ACC112 (cell line): ENCODE measurements at regions not wholly inside any gene's neighbourhood (a gene's known extent, or its start where the extent isn't known, plus 50 kb on each side); places are given as distances from the start of the nearest gene placed in this dataset.

ENCODE experiments used
- H2AFZ ChIP-seq: fragments of 200-600 bp; sonication (generic); one replicate; pipeline ENCODE4 v1.6.0; 2017; ENCODE audit warnings: antibody characterized with exemption, low read length; ENCODE audit not compliant: unreplicated experiment
- H3K27ac ChIP-seq: fragments of 200-600 bp; sonication (generic); 2 replicates; pipeline ENCODE4 v1.5.1; 2014; ENCODE audit warnings: low read depth, mild to moderate bottlenecking, antibody characterized with exemption, low read length, moderate library complexity
- H3K27me3 ChIP-seq: fragments of 200-600 bp; sonication (generic); 2 replicates; pipeline ENCODE4 v1.6.1; 2014; ENCODE audit warnings: mild to moderate bottlenecking, antibody characterized with exemption, low read length, moderate library complexity, mixed read lengths; ENCODE audit not compliant: insufficient read depth
- H3K36me3 ChIP-seq: fragments of 200-600 bp; sonication (generic); 2 replicates; pipeline ENCODE4 v1.6.1; 2016; ENCODE audit warnings: mild to moderate bottlenecking, antibody characterized with exemption, low read length, moderate library complexity, mixed read lengths; ENCODE audit not compliant: insufficient read depth
- H3K4me1 ChIP-seq: fragments of 200-600 bp; sonication (generic); one replicate; pipeline ENCODE4 v1.6.1; 2016; ENCODE audit warnings: low read length, mixed read lengths; ENCODE audit not compliant: insufficient read depth, unreplicated experiment, control insufficient read depth
- H3K4me3 ChIP-seq: fragments of 200-600 bp; sonication (generic); 2 replicates; pipeline ENCODE4 v1.5.1; 2014; ENCODE audit warnings: mild to moderate bottlenecking, low read depth, low read length
- H3K79me2 ChIP-seq: fragments of 200-600 bp; sonication (generic); one replicate; pipeline ENCODE4 v1.6.0; 2016; ENCODE audit warnings: low read length; ENCODE audit not compliant: control insufficient read depth, unreplicated experiment, insufficient read depth

DNA sequence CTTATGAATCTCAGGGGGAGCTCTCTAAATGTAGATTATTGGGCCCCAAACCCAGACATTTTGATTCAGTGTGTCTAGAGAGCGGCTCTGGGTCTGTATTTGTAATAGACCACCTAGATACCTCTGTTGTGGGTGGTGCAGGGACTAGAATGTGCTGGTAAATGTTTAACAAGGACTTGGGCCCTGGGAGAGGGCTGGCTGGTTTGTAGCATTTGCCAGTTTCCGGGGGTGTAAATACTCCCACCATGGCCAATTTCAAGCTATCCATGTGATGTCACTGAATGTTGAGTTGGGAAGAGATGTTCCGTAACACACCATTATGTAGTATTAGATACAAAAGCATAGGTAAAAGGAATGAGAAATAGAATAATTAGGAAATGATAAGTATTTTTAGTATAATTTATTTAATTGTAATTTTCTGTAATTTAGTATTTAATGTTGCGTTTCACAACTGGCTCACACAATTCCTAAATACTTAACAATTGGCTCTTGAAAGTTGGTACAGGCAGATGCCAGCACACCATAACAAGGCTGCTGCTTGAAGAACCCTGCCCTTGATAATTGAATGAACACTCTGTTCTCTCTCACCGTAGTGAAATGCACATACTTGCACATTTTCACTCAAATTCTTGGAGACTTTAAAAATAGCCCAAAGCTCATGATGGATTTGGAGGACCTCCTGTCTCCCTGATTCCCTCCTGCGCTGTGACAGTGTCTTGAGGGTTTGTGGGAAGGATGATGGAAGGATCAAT, 359.2 kb upstream of the PROK2 start:
- no peaks in the 10 kb centered on the region for H3K79me2 ChIP-seq
- no peaks in the 10 kb centered on the region for H3K4me1 ChIP-seq
- no peaks in the 10 kb centered on the region for H3K27me3 ChIP-seq
- no peak overlapping the region for H3K4me3 ChIP-seq
- no peak overlapping the region for H3K27ac ChIP-seq
- no peaks in the 10 kb centered on the region for H3K36me3 ChIP-seq
- H2AFZ ChIP-seq, result no peak overlapping the region

DNA sequence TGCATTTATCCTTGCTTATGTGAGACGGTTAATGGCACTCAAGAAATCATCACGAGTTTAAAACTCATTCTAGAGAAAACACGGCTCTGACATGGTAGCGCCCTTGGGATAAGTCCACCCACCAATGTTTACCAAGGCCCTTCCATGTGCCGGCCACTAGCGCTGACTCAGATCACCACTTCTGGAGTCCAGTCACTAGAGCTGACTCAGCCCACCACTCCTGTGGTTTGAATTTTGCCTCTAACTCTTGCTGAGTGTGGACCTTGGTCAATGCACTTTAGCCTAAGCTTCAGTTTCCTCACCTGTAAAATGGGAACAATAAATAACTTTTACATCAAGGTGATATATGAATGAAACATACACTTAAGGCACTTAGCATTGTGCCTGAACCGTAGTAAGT, 358.4 kb upstream of the PROK2 start:
- H3K27ac ChIP-seq, result no peak overlapping the region
- H3K27me3 ChIP-seq, result no peaks in the 10 kb centered on the region
- H3K4me3 ChIP-seq, result no peak overlapping the region
- H3K4me1 ChIP-seq, result no peaks in the 10 kb centered on the region
- no peaks in the 10 kb centered on the region for H3K79me2 ChIP-seq
- H3K36me3 ChIP-seq, result no peaks in the 10 kb centered on the region
- no peak overlapping the region for H2AFZ ChIP-seq

DNA sequence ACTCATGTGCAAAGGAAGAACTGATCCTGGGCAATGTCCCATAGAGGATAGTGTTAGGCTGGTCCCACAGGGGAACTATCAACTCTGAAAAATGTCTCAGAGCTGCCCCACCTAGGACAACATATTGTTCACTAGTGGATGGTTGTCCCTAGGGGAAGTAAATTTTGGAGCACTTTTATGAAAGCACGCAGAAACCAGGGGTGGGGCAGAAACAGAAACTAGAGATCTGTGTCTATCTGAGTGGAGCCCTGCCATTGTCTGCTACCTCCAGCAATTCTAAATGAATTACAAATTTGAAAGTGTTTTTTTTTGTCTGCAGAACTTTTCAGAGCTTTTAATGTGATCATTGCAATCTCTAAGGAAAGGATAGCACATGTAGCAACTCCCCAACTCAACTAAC, 357.1 kb upstream of the PROK2 start:
- Histone ChIP-seq H2AFZ (no peak overlapping the region), H3K27me3 (no peaks in the 10 kb centered on the region), H3K36me3 (no peaks in the 10 kb centered on the region), H3K4me1 (no peaks in the 10 kb centered on the region), H3K27ac (no peak overlapping the region), H3K79me2 (no peaks in the 10 kb centered on the region), H3K4me3 (no peak overlapping the region)

DNA sequence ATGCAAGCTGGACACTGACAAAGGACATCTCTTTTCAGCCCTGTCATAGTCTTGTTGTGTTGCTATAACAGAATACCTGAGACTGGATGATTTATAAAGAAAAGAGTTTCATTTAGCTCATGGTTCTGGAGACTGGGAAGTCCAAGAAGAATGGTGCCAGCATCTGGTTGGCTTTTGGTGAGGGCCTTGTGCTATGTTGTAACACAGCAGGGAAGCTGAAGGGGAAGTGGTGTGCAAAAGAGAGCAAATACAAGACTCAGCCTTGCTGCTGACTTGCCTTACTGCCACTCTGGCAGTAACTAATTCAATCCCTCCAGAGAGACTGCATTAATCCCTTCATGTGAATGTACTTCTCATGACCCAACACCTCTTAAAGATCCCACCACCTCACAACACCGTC, 356.3 kb upstream of the PROK2 start:
- no peak overlapping the region for H3K27ac ChIP-seq
- H3K4me3 ChIP-seq, result no peak overlapping the region
- H3K27me3 ChIP-seq, result no peaks in the 10 kb centered on the region
- H3K79me2 ChIP-seq, result no peaks in the 10 kb centered on the region
- H3K36me3 ChIP-seq, result no peaks in the 10 kb centered on the region
- no peak overlapping the region for H2AFZ ChIP-seq
- H3K4me1 ChIP-seq, result no peaks in the 10 kb centered on the region

DNA sequence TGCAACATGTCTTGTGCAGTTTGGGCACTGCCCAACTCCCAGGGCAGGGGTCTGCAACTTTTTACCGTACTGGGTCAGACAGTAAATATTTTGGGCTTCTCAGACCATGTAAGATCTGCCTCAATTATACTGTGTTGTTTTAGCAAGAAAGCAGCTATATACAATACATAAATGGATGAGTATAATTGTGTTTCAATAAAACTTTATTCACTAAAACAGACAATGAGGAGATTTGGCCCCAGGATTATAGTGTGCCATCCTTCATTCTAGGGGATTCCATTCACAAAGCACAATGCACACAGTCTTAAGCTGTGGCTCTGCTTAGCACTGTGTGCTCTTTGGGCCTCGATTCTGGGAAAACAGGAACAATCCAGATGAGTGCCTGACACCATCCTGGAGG, 354.4 kb upstream of the PROK2 start:
- Histone ChIP-seq H3K79me2 (no peaks in the 10 kb centered on the region), H3K4me1 (no peaks in the 10 kb centered on the region), H3K27me3 (no peaks in the 10 kb centered on the region)

DNA sequence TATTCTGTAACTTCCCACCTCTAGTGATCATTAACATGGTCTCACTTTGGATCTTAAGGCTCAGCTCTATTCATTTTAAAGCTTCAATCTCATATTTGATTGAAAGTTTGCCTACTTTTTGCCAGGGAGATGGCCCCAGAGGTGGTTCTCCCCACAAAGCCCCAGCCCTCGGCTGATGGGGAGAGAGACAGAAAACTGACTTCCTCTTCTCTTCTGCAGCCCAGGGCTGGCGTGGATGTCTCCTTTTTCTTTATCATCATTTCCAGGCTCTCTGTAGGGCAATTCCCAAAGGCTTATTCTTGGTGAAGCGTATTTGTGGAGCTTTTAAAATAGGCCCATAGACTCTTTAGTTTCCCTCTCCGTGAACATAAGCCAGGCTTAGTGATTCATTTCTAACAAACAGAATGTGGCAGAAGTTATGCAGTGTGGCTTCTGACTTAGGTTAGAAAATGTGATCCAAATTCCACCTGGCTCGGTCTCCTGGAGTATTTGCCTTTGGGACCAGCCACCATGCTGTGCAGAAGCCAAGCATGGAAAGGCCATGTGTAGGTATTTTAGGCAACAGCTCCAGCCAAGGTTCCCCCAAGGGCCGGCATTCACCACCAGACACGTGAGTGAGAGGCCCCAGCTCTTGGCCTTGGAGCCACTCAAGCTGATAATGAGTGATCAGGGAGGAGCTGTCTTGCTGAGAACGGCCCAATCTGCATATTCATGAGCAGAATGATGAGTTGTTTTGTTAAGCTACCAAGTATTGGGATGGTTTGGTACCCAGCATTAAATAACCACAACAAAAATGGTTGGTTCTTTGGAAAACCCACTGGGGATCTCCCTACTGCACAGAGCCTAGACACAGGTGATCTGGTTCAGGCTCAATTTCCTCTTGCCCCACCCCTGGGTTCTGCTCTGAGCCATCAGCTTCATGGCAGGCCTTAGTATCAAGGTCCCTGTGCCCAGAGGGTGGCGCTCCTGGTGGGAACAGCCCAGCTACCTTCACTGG, 353.2 kb upstream of the PROK2 start:
- no peak overlapping the region for H3K4me3 ChIP-seq
- no peak overlapping the region for H3K27ac ChIP-seq
- no peaks in the 10 kb centered on the region for H3K27me3 ChIP-seq
- H3K4me1 ChIP-seq, result no peaks in the 10 kb centered on the region
- H3K36me3 ChIP-seq, result no peaks in the 10 kb centered on the region
- H2AFZ ChIP-seq, result no peak overlapping the region
- H3K79me2 ChIP-seq, result no peaks in the 10 kb centered on the region

More for the DNA sequence above, 354.4 kb upstream of the PROK2 start:
- no peak overlapping the region for H3K27ac ChIP-seq
- no peak overlapping the region for H2AFZ ChIP-seq
- no peaks in the 10 kb centered on the region for H3K36me3 ChIP-seq
- no peak overlapping the region for H3K4me3 ChIP-seq

DNA sequence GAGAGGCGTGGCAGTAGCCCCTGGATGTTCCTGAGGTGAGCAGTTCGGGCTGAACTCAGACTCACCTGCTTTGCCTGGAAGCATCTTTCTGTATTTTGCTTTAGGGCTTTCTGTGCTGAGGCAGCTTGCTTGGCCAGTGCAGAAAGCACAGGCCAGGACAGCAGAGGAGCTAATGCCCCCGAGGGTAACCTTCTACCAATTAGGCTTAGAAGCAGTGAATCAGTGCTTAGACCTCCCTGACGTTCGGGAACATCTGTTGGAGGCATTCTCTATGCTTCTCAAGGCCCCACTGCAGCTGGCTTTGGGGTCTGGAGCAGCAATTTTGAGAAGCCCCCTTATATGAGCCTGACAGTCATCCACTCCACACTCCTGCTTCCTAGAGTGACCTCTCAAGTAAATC, 350.7 kb upstream of the PROK2 start:
- Histone ChIP-seq H3K79me2 (no peaks in the 10 kb centered on the region), H3K27me3 (no peaks in the 10 kb centered on the region), H3K4me1 (no peaks in the 10 kb centered on the region), H3K36me3 (no peaks in the 10 kb centered on the region), H3K4me3 (no peak overlapping the region), H2AFZ (no peak overlapping the region), H3K27ac (no peak overlapping the region)

DNA sequence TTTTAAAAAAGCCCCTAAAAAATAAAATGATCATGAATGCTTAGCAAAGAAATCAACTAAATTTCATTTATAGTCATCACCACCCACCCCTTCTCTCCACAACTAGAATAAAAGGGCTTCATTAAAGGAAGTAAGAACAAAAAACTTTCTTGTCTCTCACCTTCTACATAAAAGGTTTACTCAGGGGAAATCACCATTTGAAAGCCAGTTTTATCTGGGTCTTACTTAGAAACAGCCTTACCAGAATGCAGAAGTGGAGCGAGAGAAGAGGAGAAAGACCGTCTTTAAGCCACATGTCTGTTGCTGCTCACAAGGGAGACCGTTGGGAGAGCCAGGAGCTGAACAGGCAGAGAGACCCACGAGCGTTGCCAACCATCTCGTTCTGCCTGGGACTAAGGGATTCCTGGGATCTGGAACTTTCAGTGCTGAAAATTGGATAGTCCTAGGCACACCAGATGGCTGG, 350.1 kb upstream of the PROK2 start:
- Histone ChIP-seq H3K4me3 (no peak overlapping the region), H3K79me2 (no peaks in the 10 kb centered on the region), H2AFZ (no peak overlapping the region), H3K36me3 (no peaks in the 10 kb centered on the region), H3K4me1 (no peaks in the 10 kb centered on the region), H3K27me3 (no peaks in the 10 kb centered on the region), H3K27ac (no peak overlapping the region)

DNA sequence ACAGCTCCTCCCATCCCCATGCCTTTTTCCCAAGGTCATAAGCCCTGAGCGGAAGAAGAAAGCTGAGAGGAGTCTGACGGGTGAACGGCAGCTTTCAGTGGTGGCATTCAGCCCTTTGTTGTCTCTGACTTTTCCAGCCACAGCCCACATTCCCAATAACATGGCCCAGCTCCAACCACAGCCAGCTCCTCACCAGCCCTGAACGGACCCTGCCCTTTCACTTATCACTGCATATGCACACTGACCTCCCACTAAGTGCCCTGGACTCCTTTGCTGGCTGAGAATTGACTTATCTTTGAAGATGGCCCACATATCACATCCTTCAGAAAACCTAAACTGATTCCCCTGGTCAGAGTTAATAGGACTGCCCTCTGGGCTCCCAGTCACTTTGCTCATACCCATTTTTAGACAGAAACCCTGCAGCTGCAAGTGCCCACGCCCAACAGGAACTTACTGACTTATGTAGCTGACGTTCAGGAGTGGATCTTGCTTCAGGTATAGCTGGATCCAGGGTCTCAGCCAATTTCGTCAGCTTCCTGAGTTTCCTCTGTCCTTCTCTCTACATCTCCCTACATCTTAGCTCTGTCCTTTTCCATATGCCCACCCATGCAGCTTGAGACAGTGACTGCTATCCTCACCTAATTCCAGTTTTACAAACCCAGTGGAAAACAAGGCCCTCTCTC, 348.5 kb upstream of the PROK2 start:
- no peak overlapping the region for H3K27ac ChIP-seq
- H3K27me3 ChIP-seq, result no peaks in the 10 kb centered on the region
- H3K36me3 ChIP-seq, result no peaks in the 10 kb centered on the region
- H3K4me3 ChIP-seq, result no peak overlapping the region
- H3K79me2 ChIP-seq, result no peaks in the 10 kb centered on the region
- H2AFZ ChIP-seq, result no peak overlapping the region
- H3K4me1 ChIP-seq, result no peaks in the 10 kb centered on the region

DNA sequence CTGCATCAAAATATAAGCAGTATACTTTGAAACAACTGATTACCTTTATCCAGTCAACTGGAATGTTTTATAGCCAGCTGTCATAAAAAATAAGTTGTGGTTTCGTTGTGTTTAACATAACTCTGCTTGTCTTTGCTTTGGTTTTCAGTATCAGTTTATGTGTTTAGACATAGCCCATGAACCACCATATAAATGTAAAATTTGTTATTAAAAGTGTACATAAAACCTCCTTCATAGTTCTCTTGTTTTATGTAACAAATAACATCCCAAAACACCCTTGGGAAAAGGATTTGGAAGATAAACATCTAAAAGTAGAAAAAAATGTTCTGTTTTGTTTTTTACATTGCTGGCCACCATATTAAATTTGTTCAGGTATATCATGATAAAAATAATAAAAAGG, 347.0 kb upstream of the PROK2 start:
- Histone ChIP-seq H3K79me2 (no peaks in the 10 kb centered on the region), H3K27ac (no peak overlapping the region), H3K4me3 (no peak overlapping the region), H3K27me3 (no peaks in the 10 kb centered on the region), H2AFZ (no peak overlapping the region), H3K4me1 (peaks cover 10% of the 10 kb centered on the region), H3K36me3 (no peaks in the 10 kb centered on the region)
